H1 (cell line): ENCODE measurements at regions not wholly inside any gene's neighbourhood (a gene's known extent, or its start where the extent isn't known, plus 50 kb on each side); places are given as distances from the start of the nearest gene placed in this dataset.

Source experiments
- CTCF ChIA-PET: fragments of 300-600 bp; sonication (Branson Sonifier 250); formaldehyde crosslinking; loops from one replicate; lab custom pipeline; 2021; ENCODE audit not compliant: partially characterized antibody; lab: Charles Lee
- POLR2A ChIA-PET: fragments of 300-600 bp; sonication (Branson Sonifier 250); formaldehyde crosslinking; loops from one replicate; lab custom pipeline; 2021; ENCODE audit warnings: inconsistent platforms; ENCODE audit not compliant: partially characterized antibody; lab: Charles Lee
- DNase-seq, 2 experiments: peaks; one replicate each; pipeline versions ENCODE4 v3.0.0 to v3.0.0-alpha.2; 2010 to 2022; ENCODE audit warnings: low spot score in 2 of 2, low read depth in 1 of 2, mixed read lengths in 1 of 2
- FAIRE-seq: peaks from 2 replicates; lab custom pipeline; 2011; peaks lifted over from hg19 to GRCh38; lab: Jason Lieb, UNC
- H2AFZ ChIP-seq: 2 replicates; pipeline ENCODE4 v1.8.1; 2012; ENCODE audit warnings: low read length, inconsistent platforms
- H2AK5ac ChIP-seq: 2 replicates; pipeline ENCODE4 v1.6.1; 2013; ENCODE audit warnings: low read depth, low read length
- H2BK120ac ChIP-seq: replicated peaks from 2 replicates; pipeline ENCODE3; 2013; ENCODE audit warnings: low read depth, low read length, inconsistent platforms
- H2BK12ac ChIP-seq: 2 replicates; pipeline ENCODE4 v1.6.1; 2013; ENCODE audit warnings: low read depth, low read length
- H2BK15ac ChIP-seq: 2 replicates; pipeline ENCODE4 v1.6.1; 2013; ENCODE audit warnings: low read length
- H2BK20ac ChIP-seq: 2 replicates; pipeline ENCODE4 v1.6.1; 2013; ENCODE audit warnings: low read length
- H2BK5ac ChIP-seq: 2 replicates; pipeline ENCODE4 v1.6.1; 2013; ENCODE audit warnings: low read depth, low read length
- H3K14ac ChIP-seq: 2 replicates; pipeline ENCODE4 v1.6.1; 2013; ENCODE audit warnings: inconsistent platforms; ENCODE audit not compliant: insufficient read length
- H3K18ac ChIP-seq: 2 replicates; pipeline ENCODE4 v1.6.1; 2013; ENCODE audit warnings: low read length; ENCODE audit errors: extremely low read depth
- H3K23ac ChIP-seq: 2 replicates; pipeline ENCODE4 v1.6.1; 2013; ENCODE audit warnings: inconsistent platforms; ENCODE audit not compliant: insufficient read length
- H3K23me2 ChIP-seq: 2 replicates; pipeline ENCODE4 v1.6.1; 2013; ENCODE audit warnings: low read depth, low read length
- H3K27ac ChIP-seq: 2 replicates; pipeline ENCODE4 v1.6.1; 2011; ENCODE audit warnings: low read depth, low read length, inconsistent platforms
- H3K27me3 ChIP-seq, 4 experiments: replicated peaks in 1 of 4; 1 replicate in 1 of 4; 2 replicates in 3 of 4; pipeline versions ENCODE4 v1.6.1 to v1.8.1; 2011 to 2013; ENCODE audit warnings: low read length in 3 of 4, mild to moderate bottlenecking in 3 of 4, inconsistent platforms in 2 of 4, mixed read lengths in 2 of 4, moderate library complexity in 1 of 4; ENCODE audit not compliant: control insufficient read depth in 3 of 4, insufficient read depth in 3 of 4; ENCODE audit errors: extremely low read depth in 1 of 4
- H3K36me3 ChIP-seq, 4 experiments: 2 replicates each; pipeline versions ENCODE4 v1.6.1 to v1.8.1; 2011 to 2013; ENCODE audit warnings: mild to moderate bottlenecking in 4 of 4, low read length in 3 of 4, moderate library complexity in 2 of 4, control low read depth in 1 of 4, inconsistent platforms in 1 of 4; ENCODE audit not compliant: insufficient read depth in 4 of 4, control insufficient read depth in 2 of 4
- H3K4ac ChIP-seq: replicated peaks from 2 replicates; pipeline ENCODE3; 2013; ENCODE audit warnings: low read length, low read depth, mixed read lengths, inconsistent platforms; ENCODE audit not compliant: insufficient read length
- H3K4me1 ChIP-seq, 4 experiments: replicated peaks in 1 of 4; 1 replicate in 1 of 4; 2 replicates in 3 of 4; pipeline versions ENCODE4 v1.6.1 to v1.8.1; 2011 to 2013; ENCODE audit warnings: low read length in 3 of 4, inconsistent platforms in 2 of 4, mixed read lengths in 1 of 4; ENCODE audit not compliant: insufficient read depth in 4 of 4, control insufficient read depth in 3 of 4
- H3K4me2 ChIP-seq, 2 experiments: 2 replicates each; pipeline versions ENCODE4 v1.6.1 to v1.8.1; 2011 to 2013; ENCODE audit warnings: low read depth in 2 of 2, low read length in 2 of 2, control low read depth in 1 of 2, inconsistent platforms in 1 of 2, mild to moderate bottlenecking in 1 of 2; ENCODE audit not compliant: insufficient read depth in 1 of 2
- H3K4me3 ChIP-seq, 4 experiments: fragments of 200-600, 300-600 bp in 1 of 4; sonication (generic), shearing (Covaris generic), sonication (Bioruptor Twin) in 1 of 4; 2 replicates each; pipeline versions ENCODE4 v1.5.1 to v1.8.1; 2011 to 2016; ENCODE audit warnings: low read length in 4 of 4, low read depth in 3 of 4, control low read depth in 2 of 4, inconsistent platforms in 2 of 4, mild to moderate bottlenecking in 2 of 4, mixed read lengths in 1 of 4, moderate library complexity in 1 of 4; ENCODE audit not compliant: insufficient read depth in 2 of 4; ENCODE audit errors: extremely low read depth in 1 of 4
- H3K56ac ChIP-seq: replicated peaks from 2 replicates; pipeline ENCODE3; 2013; ENCODE audit warnings: low read depth, mild to moderate bottlenecking, mixed read lengths, low read length, inconsistent platforms; ENCODE audit not compliant: insufficient read length
- H3K79me1 ChIP-seq: 2 replicates; pipeline ENCODE4 v1.6.1; 2013; ENCODE audit warnings: low read depth, low read length, control low read depth
- H3K79me2 ChIP-seq, 2 experiments: 2 replicates each; pipeline versions ENCODE4 v1.6.1 to v1.8.1; 2012 to 2013; ENCODE audit warnings: low read length in 2 of 2, mild to moderate bottlenecking in 2 of 2, inconsistent platforms in 1 of 2; ENCODE audit not compliant: insufficient read depth in 2 of 2, control insufficient read depth in 1 of 2
- H3K9ac ChIP-seq, 4 experiments: replicated peaks in 1 of 4; 1 replicate in 1 of 4; 2 replicates in 3 of 4; pipeline versions ENCODE4 v1.6.1 to v1.8.1; 2011 to 2013; ENCODE audit warnings: low read depth in 3 of 4, low read length in 3 of 4, control low read depth in 2 of 4, mild to moderate bottlenecking in 2 of 4, moderate library complexity in 2 of 4, inconsistent platforms in 1 of 4; ENCODE audit errors: extremely low read depth in 1 of 4
- H3K9me3 ChIP-seq, 2 experiments: 2 replicates each; pipeline versions ENCODE4 v1.6.1 to v1.8.1; 2012 to 2013; ENCODE audit warnings: mild to moderate bottlenecking in 2 of 2, moderate library complexity in 2 of 2, control low read depth in 1 of 2, inconsistent platforms in 1 of 2, low read depth in 1 of 2, low read length in 1 of 2, mixed read lengths in 1 of 2; ENCODE audit not compliant: insufficient read depth in 2 of 2
- H4K20me1 ChIP-seq, 2 experiments: replicated peaks in 1 of 2; 2 replicates each; pipeline versions ENCODE3 to v1.8.1; 2011 to 2013; ENCODE audit warnings: inconsistent platforms in 2 of 2, low read length in 2 of 2, mild to moderate bottlenecking in 1 of 2; ENCODE audit not compliant: insufficient read depth in 2 of 2, control insufficient read depth in 1 of 2
- H4K5ac ChIP-seq: 2 replicates; pipeline ENCODE4 v1.6.1; 2013; ENCODE audit warnings: low read length, low read depth, mixed read lengths, inconsistent platforms; ENCODE audit not compliant: insufficient read length
- H4K8ac ChIP-seq: 2 replicates; pipeline ENCODE4 v1.8.0; 2013; ENCODE audit warnings: mild to moderate bottlenecking, moderate library complexity, low read length, inconsistent platforms; ENCODE audit not compliant: insufficient read depth; ENCODE audit errors: extremely low read depth
- H4K91ac ChIP-seq: replicated peaks from 2 replicates; pipeline ENCODE3; 2013; ENCODE audit warnings: low read length, mixed read lengths, inconsistent platforms; ENCODE audit not compliant: insufficient read length
- CBX8 ChIP-seq: fragments of 300-800, 300-1000 bp; sonication (generic); IDR thresholded peaks from 2 replicates; pipeline ENCODE4 v1.7.1; 2016; ENCODE audit warnings: low read depth, low read length, borderline replicate concordance
- GABPA ChIP-seq: IDR thresholded peaks from 2 replicates; pipeline ENCODE4 v1.6.1; 2011; ENCODE audit warnings: mild to moderate bottlenecking, low read length, moderate library complexity, borderline replicate concordance; ENCODE audit not compliant: insufficient read depth
- HDAC2 ChIP-seq, 2 experiments: fragments of 300-600 bp in 1 of 2; sonication (generic) in 1 of 2; IDR thresholded peaks; 2 replicates each; pipeline ENCODE4 v1.6.1; 2011 to 2012; ENCODE audit warnings: low read depth in 2 of 2, low read length in 2 of 2, mild to moderate bottlenecking in 2 of 2, moderate library complexity in 2 of 2, borderline replicate concordance in 1 of 2, inconsistent platforms in 1 of 2
- KDM4A ChIP-seq: IDR thresholded peaks from one replicate; pipeline ENCODE4 v1.7.1; 2012; ENCODE audit warnings: low read depth, mild to moderate bottlenecking, moderate library complexity, low read length, inconsistent platforms; ENCODE audit not compliant: severe bottlenecking
- KDM5A ChIP-seq: fragments of 200-600 bp; IDR thresholded peaks from 2 replicates; pipeline ENCODE4 v1.7.1; 2012; ENCODE audit warnings: mild to moderate bottlenecking, low read length, inconsistent platforms, mixed read lengths
- RAD21 ChIP-seq, 2 experiments: IDR thresholded peaks in 1 of 2; conservative IDR thresholded peaks in 1 of 2; 2 replicates each; pipeline ENCODE4 v1.6.1; 2011; ENCODE audit warnings: low read depth in 2 of 2, low read length in 2 of 2, improper control_type of control experiment in 1 of 2, inconsistent platforms in 1 of 2, mild to moderate bottlenecking in 1 of 2, moderate library complexity in 1 of 2
- WGBS, 2 experiments: shearing (Covaris generic) in 1 of 2; methylation state at CpG; one replicate each; pipeline versions ENCODE4 v1.1.6 to v1.1.7; 2013 to 2015; ENCODE audit warnings: low lambda C conversion rate in 2 of 2, mixed read lengths in 2 of 2, inconsistent platforms in 1 of 2, low coverage in 1 of 2, missing lambda C conversion rate in 1 of 2; ENCODE audit not compliant: insufficient replicate concordance in 2 of 2, insufficient coverage in 1 of 2, insufficient read length in 1 of 2; ENCODE audit errors: extremely low coverage in 1 of 2, missing lambda C conversion rate in 1 of 2; 5-methylcytosine and 5-hydroxymethylcytosine counted together
- TF ChIP-seq, protein P1 (sequence below): IDR thresholded peaks from 2 replicates; pipeline ENCODE4 v1.6.1; 2012; ENCODE audit warnings: inconsistent platforms
- TF ChIP-seq, protein P2 (sequence below): IDR thresholded peaks from 2 replicates; pipeline ENCODE4 v1.6.1; 2011; ENCODE audit warnings: low read length, improper control_type of control experiment

DNA sequence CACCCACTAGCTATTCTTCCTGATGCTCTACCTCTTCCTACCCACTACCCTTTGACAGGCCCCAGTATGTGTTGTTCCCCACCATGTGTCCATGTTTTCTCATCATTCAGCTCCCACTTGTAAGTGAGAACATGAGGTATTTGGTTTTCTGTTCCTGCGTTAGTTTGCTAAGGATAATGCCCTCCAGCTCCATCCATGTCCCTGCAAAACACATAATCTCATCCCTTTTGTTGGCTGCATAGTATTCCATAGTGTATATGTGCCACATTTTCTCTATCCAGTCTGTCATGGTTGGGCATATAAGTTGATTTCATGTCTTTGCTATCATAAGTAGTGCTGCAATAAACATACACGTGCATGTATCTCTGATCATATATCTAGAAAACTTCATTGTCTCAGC, 218.3 kb upstream of the STXBP5 start:
- Histone ChIP-seq H3K36me3 (no peaks in the 10 kb centered on the region), H4K91ac (no peak overlapping the region), H3K27ac (no peak overlapping the region), H4K5ac (no peak overlapping the region), H2AK5ac (no peak overlapping the region), H2AFZ (no peak overlapping the region), H2BK20ac (no peak overlapping the region), H4K8ac (no peak overlapping the region), H3K9me3 (no peaks in the 10 kb centered on the region), H3K4me3 (no peak overlapping the region), H3K23me2 (no peaks in the 10 kb centered on the region), H3K4me1 (no peaks in the 10 kb centered on the region), H3K9ac (no peak overlapping the region), H3K4me2 (no peak overlapping the region), H3K27me3 (no peaks in the 10 kb centered on the region), H3K79me1 (no peaks in the 10 kb centered on the region), H3K14ac (no peak overlapping the region), H3K4ac (no peak overlapping the region), H3K18ac (no peak overlapping the region), H4K20me1 (no peaks in the 10 kb centered on the region), H2BK15ac (no peak overlapping the region), H2BK120ac (no peak overlapping the region), H2BK5ac (no peak overlapping the region), H2BK12ac (no peak overlapping the region), H3K79me2 (no peaks in the 10 kb centered on the region), H3K56ac (no peak overlapping the region), H3K23ac (no peak overlapping the region)
- ChIA-PET CTCF (interaction anchor here (0.9 to 1.3 kb wide), 2 partner anchors 20 to 47 kb away, joined by 3 to 4 read pairs; no protein-coding TSS in a partner anchor), POLR2A (no interaction called here)
- DNase-seq = no peak
- no peak for FAIRE-seq
- TF ChIP-seq RAD21 (IDR thresholded peaks at IDR 0.05 in 1 of 2, conservative IDR thresholded peaks at IDR 0.05 in 1 of 2; ENCODE audit: low read depth in 2 of 2, low read length in 2 of 2) (no peak), KDM5A (no peak), GABPA (no peak), CBX8 (no peak), HDAC2 (IDR thresholded peaks at IDR 0.05; ENCODE audit: borderline replicate concordance in 1 of 2, low read depth in 2 of 2, low read length in 2 of 2) (no peak), KDM4A (no peak)
- TF ChIP-seq, protein P1, sequence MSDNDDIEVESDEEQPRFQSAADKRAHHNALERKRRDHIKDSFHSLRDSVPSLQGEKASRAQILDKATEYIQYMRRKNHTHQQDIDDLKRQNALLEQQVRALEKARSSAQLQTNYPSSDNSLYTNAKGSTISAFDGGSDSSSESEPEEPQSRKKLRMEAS = no peak
- TF ChIP-seq, protein P2, sequence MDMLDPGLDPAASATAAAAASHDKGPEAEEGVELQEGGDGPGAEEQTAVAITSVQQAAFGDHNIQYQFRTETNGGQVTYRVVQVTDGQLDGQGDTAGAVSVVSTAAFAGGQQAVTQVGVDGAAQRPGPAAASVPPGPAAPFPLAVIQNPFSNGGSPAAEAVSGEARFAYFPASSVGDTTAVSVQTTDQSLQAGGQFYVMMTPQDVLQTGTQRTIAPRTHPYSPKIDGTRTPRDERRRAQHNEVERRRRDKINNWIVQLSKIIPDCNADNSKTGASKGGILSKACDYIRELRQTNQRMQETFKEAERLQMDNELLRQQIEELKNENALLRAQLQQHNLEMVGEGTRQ = no peak
- 89% methylated on average over 2 of the region's 2 CpGs; no CpG with 5 or more reads in 1 of the 2 experiments for WGBS, 2 experiments
